ENCODE measurements at regions not wholly inside any gene's neighbourhood (a gene's known extent, or its start where the extent isn't known, plus 50 kb on each side); places are given as distances from the start of the nearest gene placed in this dataset.

- Histone ChIP-seq H3K27ac (no peak overlapping the region), H3K9me3 (no peaks in the 10 kb centered on the region), H3K36me3 (no peaks in the 10 kb centered on the region), H3K4me3 (no peak overlapping the region), H3K27me3 (ENCODE audit: low read depth) (no peaks in the 10 kb centered on the region), H3K4me1 (no peaks in the 10 kb centered on the region)
- TF ChIP-seq CTCF (IDR thresholded peaks at IDR 0.05) = no peak
- DNase-seq (no peak), ATAC-seq (no peak)
- intact Hi-C loops (cut with DNase I) = no loop called here
Observed at GRCh38 chr3:66145408-66145733, 75.4 kb upstream of the SLC25A26 start.

- DNase-seq (no peak), ATAC-seq (no peak)
- no peaks in the 10 kb centered on the region for H3K4me1 ChIP-seq
- no peaks in the 10 kb centered on the region for H3K36me3 ChIP-seq
- H3K4me3 ChIP-seq = no peak overlapping the region
- intact Hi-C loops (cut with DNase I) = no loop called here
- H3K9me3 ChIP-seq = no peaks in the 10 kb centered on the region
- H3K27ac ChIP-seq = no peak overlapping the region
- H3K27me3 ChIP-seq (ENCODE audit: low read depth) = no peaks in the 10 kb centered on the region
- TF ChIP-seq CTCF (IDR thresholded peaks at IDR 0.05) = no peak
Observed at GRCh38 chr3:66144568-66145407, 76.0 kb upstream of the SLC25A26 start.

- no peaks in the 10 kb centered on the region for H3K9me3 ChIP-seq
- no peaks in the 10 kb centered on the region for H3K36me3 ChIP-seq
- no peaks in the 10 kb centered on the region for H3K4me1 ChIP-seq
- DNase-seq (no peak), ATAC-seq (no peak)
- no peak overlapping the region for H3K27ac ChIP-seq
- H3K4me3 ChIP-seq = no peak overlapping the region
- intact Hi-C loops (cut with DNase I) = no loop called here
- H3K27me3 ChIP-seq (ENCODE audit: low read depth) = no peaks in the 10 kb centered on the region
- TF ChIP-seq CTCF (IDR thresholded peaks at IDR 0.05) = no peak
Observed at GRCh38 chr3:66142079-66142478, 78.7 kb upstream of the SLC25A26 start.

GRCh38 chr3:66140743-66141372 lies 79.9 kb upstream of the SLC25A26 start:
- no peak for DNase-seq
- ATAC-seq = no peak
- Histone ChIP-seq H3K4me3 (no peak overlapping the region), H3K27ac (no peak overlapping the region), H3K27me3 (ENCODE audit: low read depth) (no peaks in the 10 kb centered on the region), H3K9me3 (no peaks in the 10 kb centered on the region), H3K4me1 (no peaks in the 10 kb centered on the region), H3K36me3 (no peaks in the 10 kb centered on the region)
- intact Hi-C loops (cut with DNase I) = no loop called here
- TF ChIP-seq CTCF (IDR thresholded peaks at IDR 0.05) = no peak

- H3K36me3 ChIP-seq = no peaks in the 10 kb centered on the region
- no peak for DNase-seq
- no peaks in the 10 kb centered on the region for H3K9me3 ChIP-seq
- H3K27me3 ChIP-seq (ENCODE audit: low read depth) = no peaks in the 10 kb centered on the region
- ATAC-seq = no peak
- no peak for TF ChIP-seq CTCF (IDR thresholded peaks at IDR 0.05)
- H3K4me1 ChIP-seq = no peaks in the 10 kb centered on the region
- intact Hi-C loops (cut with DNase I) = no loop called here
- H3K27ac ChIP-seq = no peak overlapping the region
- H3K4me3 ChIP-seq = no peak overlapping the region
Observed at GRCh38 chr3:66140106-66140505, 80.7 kb upstream of the SLC25A26 start.

Data from lower lobe of right lung (tissue), 2 donors.